Neural progenitor cell (in vitro differentiated cells): ENCODE measurements at regions not wholly inside any gene's neighbourhood (a gene's known extent, or its start where the extent isn't known, plus 50 kb on each side); places are given as distances from the start of the nearest gene placed in this dataset.
"Not testable (repeated sequence)": the region's sequence is repeated elsewhere in the genome, so short reads cannot be mapped to it uniquely, and the experiment has no call there.

Experiments
- DNase-seq: peaks from one replicate; pipeline ENCODE4 v3.0.0-alpha.2; 2016; ENCODE audit warnings: low spot score
- H2AFZ ChIP-seq: fragments of 200-600 bp; sonication (generic); replicated peaks from 2 replicates; pipeline ENCODE4 v1.6.1; 2016; ENCODE audit warnings: antibody characterized with exemption
- H3F3A ChIP-seq: fragments of 200-600 bp; sonication (generic); 2 replicates; pipeline ENCODE4 v1.6.1; 2016; ENCODE audit warnings: antibody characterized with exemption, low read depth
- H3K27ac ChIP-seq: fragments of 200-600 bp; sonication (generic); 2 replicates; pipeline ENCODE4 v1.5.1; 2016; ENCODE audit warnings: mild to moderate bottlenecking
- H3K27me3 ChIP-seq: fragments of 200-600 bp; sonication (generic); 2 replicates; pipeline ENCODE4 v1.6.1; 2016; ENCODE audit warnings: mild to moderate bottlenecking, moderate library complexity
- H3K36me3 ChIP-seq: fragments of 200-600 bp; sonication (generic); 2 replicates; pipeline ENCODE4 v1.5.1; 2016
- H3K4me1 ChIP-seq: fragments of 200-600 bp; sonication (generic); 2 replicates; pipeline ENCODE4 v1.6.1; 2016; ENCODE audit warnings: mixed run types
- H3K4me2 ChIP-seq: fragments of 200-600 bp; sonication (generic); 2 replicates; pipeline ENCODE4 v1.6.1; 2016
- H3K4me3 ChIP-seq: fragments of 200-600 bp; sonication (generic); 2 replicates; pipeline ENCODE4 v1.5.1; 2016
- H3K79me2 ChIP-seq: fragments of 200-600 bp; sonication (generic); 2 replicates; pipeline ENCODE4 v1.6.1; 2016; ENCODE audit warnings: low read depth
- H3K9ac ChIP-seq: fragments of 200-600 bp; sonication (generic); 2 replicates; pipeline ENCODE4 v1.6.1; 2016
- H3K9me3 ChIP-seq: fragments of 200-600 bp; sonication (generic); 2 replicates; pipeline ENCODE4 v1.5.1; 2016; ENCODE audit warnings: low read depth
- H4K20me1 ChIP-seq: fragments of 200-600 bp; sonication (generic); 2 replicates; pipeline ENCODE4 v1.6.1; 2016; ENCODE audit warnings: low read depth
- H3K27ac Mint-ChIP-seq: 3 replicates; pipeline ENCODE4 v1.8.0; 2021; ENCODE audit warnings: mixed read lengths
- H3K27me3 Mint-ChIP-seq: 2 replicates; pipeline ENCODE4 v1.8.0; 2022; ENCODE audit warnings: low read depth, mild to moderate bottlenecking, inconsistent platforms, moderate library complexity, mixed read lengths; ENCODE audit not compliant: insufficient read depth
- H3K36me3 Mint-ChIP-seq: 3 replicates; pipeline ENCODE4 v1.8.0; 2021; ENCODE audit warnings: mixed read lengths
- H3K4me1 Mint-ChIP-seq: 3 replicates; pipeline ENCODE4 v1.8.0; 2021; ENCODE audit warnings: mixed read lengths
- H3K4me3 Mint-ChIP-seq: 3 replicates; pipeline ENCODE4 v1.8.0; 2021; ENCODE audit warnings: mild to moderate bottlenecking, moderate library complexity, mixed read lengths
- H3K9me3 Mint-ChIP-seq: 3 replicates; pipeline ENCODE4 v1.8.0; 2020; ENCODE audit warnings: mixed read lengths
- CTCF ChIP-seq: fragments of 200-600 bp; sonication (generic); IDR thresholded peaks from 2 replicates; pipeline ENCODE4 v1.5.1; 2017; ENCODE audit warnings: antibody characterized with exemption, mild to moderate bottlenecking
- EZH2 ChIP-seq: fragments of 200-600 bp; sonication (generic); IDR thresholded peaks from 2 replicates; pipeline ENCODE4 v1.6.1; 2017; ENCODE audit warnings: antibody characterized with exemption, mild to moderate bottlenecking, moderate library complexity
- EZH2phosphoT487 ChIP-seq: fragments of 200-600 bp; sonication (generic); IDR thresholded peaks from 2 replicates; pipeline ENCODE4 v1.6.1; 2017; ENCODE audit warnings: antibody characterized with exemption

GRCh38 chr5:159807586-159807985 lies 108.7 kb upstream of the ADRA1B start:
- H3K9ac ChIP-seq = no peak overlapping the region
- H4K20me1 ChIP-seq = no peaks in the 10 kb centered on the region
- H3K4me1 ChIP-seq = no peaks in the 10 kb centered on the region
- H3K4me1 Mint-ChIP-seq = no peaks in the 10 kb centered on the region
- DNase-seq = no peak
- H3K9me3 Mint-ChIP-seq = peaks cover 26% of the 10 kb centered on the region
- no peaks in the 10 kb centered on the region for H3K79me2 ChIP-seq
- no peak overlapping the region for H3K4me2 ChIP-seq
- H3K4me3 ChIP-seq = no peak overlapping the region
- H3K9me3 ChIP-seq = no peaks in the 10 kb centered on the region
- H3F3A ChIP-seq = no peaks in the 10 kb centered on the region
- H3K36me3 Mint-ChIP-seq = no peaks in the 10 kb centered on the region
- H3K27me3 ChIP-seq = no peaks in the 10 kb centered on the region
- no peaks in the 10 kb centered on the region for H3K36me3 ChIP-seq
- H2AFZ ChIP-seq = no peak overlapping the region
- H3K27ac Mint-ChIP-seq = no peak overlapping the region
- H3K27ac ChIP-seq = no peak overlapping the region
- TF ChIP-seq CTCF (no peak), EZH2phosphoT487 (no peak), EZH2 (no peak)
- no peak overlapping the region for H3K4me3 Mint-ChIP-seq
- H3K27me3 Mint-ChIP-seq = peaks cover 4% of the 10 kb centered on the region

GRCh38 chr5:159811712-159812111 lies 104.6 kb upstream of the ADRA1B start:
- Mint-ChIP-seq H3K9me3 (peaks cover 12% of the 10 kb centered on the region), H3K36me3 (no peaks in the 10 kb centered on the region), H3K27me3 (peaks cover 6% of the 10 kb centered on the region), H3K4me1 (no peaks in the 10 kb centered on the region), H3K4me3 (no peak overlapping the region), H3K27ac (no peak overlapping the region)
- Histone ChIP-seq H3K27ac (no peak overlapping the region), H3K4me1 (peaks cover 9% of the 10 kb centered on the region), H3K9me3 (no peaks in the 10 kb centered on the region), H3K4me2 (no peak overlapping the region), H3K79me2 (no peaks in the 10 kb centered on the region), H4K20me1 (no peaks in the 10 kb centered on the region), H3K36me3 (no peaks in the 10 kb centered on the region), H3K27me3 (no peaks in the 10 kb centered on the region), H3F3A (no peaks in the 10 kb centered on the region), H2AFZ (no peak overlapping the region), H3K4me3 (no peak overlapping the region), H3K9ac (no peak overlapping the region)
- no peak for TF ChIP-seq CTCF
- TF ChIP-seq EZH2 = no peak
- TF ChIP-seq EZH2phosphoT487 = no peak
- DNase-seq = no peak

- not testable (repeated sequence) for H3K9me3 ChIP-seq, H3K27ac Mint-ChIP-seq, H3K4me3 Mint-ChIP-seq, DNase-seq, H3K9me3 Mint-ChIP-seq, H3K27me3 Mint-ChIP-seq, H3K4me1 ChIP-seq, H3K27me3 ChIP-seq, H3K4me2 ChIP-seq, H2AFZ ChIP-seq, H3F3A ChIP-seq, H3K4me1 Mint-ChIP-seq, H3K79me2 ChIP-seq, H3K9ac ChIP-seq, H3K36me3 ChIP-seq, H3K4me3 ChIP-seq, H3K27ac ChIP-seq, H4K20me1 ChIP-seq, H3K36me3 Mint-ChIP-seq
Measured at GRCh38 chr5:159812759-159813158, 103.5 kb upstream of the ADRA1B start.

GRCh38 chr5:159814222-159814621 lies 102.1 kb upstream of the ADRA1B start:
- H3F3A ChIP-seq = no peaks in the 10 kb centered on the region
- Mint-ChIP-seq H3K36me3 (no peaks in the 10 kb centered on the region), H3K4me1 (no peaks in the 10 kb centered on the region), H3K9me3 (no peaks in the 10 kb centered on the region), H3K27ac (no peak overlapping the region), H3K4me3 (no peak overlapping the region), H3K27me3 (peaks cover 2% of the 10 kb centered on the region)
- no peaks in the 10 kb centered on the region for H3K27me3 ChIP-seq
- no peak overlapping the region for H3K9ac ChIP-seq
- H3K36me3 ChIP-seq = no peaks in the 10 kb centered on the region
- H4K20me1 ChIP-seq = no peaks in the 10 kb centered on the region
- no peak overlapping the region for H2AFZ ChIP-seq
- H3K4me1 ChIP-seq = peaks cover 9% of the 10 kb centered on the region
- no peak for TF ChIP-seq CTCF
- no peak for TF ChIP-seq EZH2phosphoT487
- no peak for TF ChIP-seq EZH2
- H3K9me3 ChIP-seq = no peaks in the 10 kb centered on the region
- no peak overlapping the region for H3K4me3 ChIP-seq
- DNase-seq = no peak
- H3K4me2 ChIP-seq = no peak overlapping the region
- H3K79me2 ChIP-seq = no peaks in the 10 kb centered on the region
- H3K27ac ChIP-seq = no peak overlapping the region
